ENCODE measurements at regions not wholly inside any gene's neighbourhood (a gene's known extent, or its start where the extent isn't known, plus 50 kb on each side); places are given as distances from the start of the nearest gene placed in this dataset.
A peak's percentile ranks its signal among the peaks of the same experiment; 100 is the strongest.

- H3K27ac ChIP-seq, result peak overlapping the region; percentile 13
- H3K9me3 ChIP-seq, result no peaks in the 10 kb centered on the region
- intact Hi-C loops (cut with DNase I), result no loop called here
- TF ChIP-seq, protein P1, sequence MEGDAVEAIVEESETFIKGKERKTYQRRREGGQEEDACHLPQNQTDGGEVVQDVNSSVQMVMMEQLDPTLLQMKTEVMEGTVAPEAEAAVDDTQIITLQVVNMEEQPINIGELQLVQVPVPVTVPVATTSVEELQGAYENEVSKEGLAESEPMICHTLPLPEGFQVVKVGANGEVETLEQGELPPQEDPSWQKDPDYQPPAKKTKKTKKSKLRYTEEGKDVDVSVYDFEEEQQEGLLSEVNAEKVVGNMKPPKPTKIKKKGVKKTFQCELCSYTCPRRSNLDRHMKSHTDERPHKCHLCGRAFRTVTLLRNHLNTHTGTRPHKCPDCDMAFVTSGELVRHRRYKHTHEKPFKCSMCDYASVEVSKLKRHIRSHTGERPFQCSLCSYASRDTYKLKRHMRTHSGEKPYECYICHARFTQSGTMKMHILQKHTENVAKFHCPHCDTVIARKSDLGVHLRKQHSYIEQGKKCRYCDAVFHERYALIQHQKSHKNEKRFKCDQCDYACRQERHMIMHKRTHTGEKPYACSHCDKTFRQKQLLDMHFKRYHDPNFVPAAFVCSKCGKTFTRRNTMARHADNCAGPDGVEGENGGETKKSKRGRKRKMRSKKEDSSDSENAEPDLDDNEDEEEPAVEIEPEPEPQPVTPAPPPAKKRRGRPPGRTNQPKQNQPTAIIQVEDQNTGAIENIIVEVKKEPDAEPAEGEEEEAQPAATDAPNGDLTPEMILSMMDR (IDR thresholded peaks at IDR 0.05), result no peak
- no peak for TF ChIP-seq POLR2A (IDR thresholded peaks at IDR 0.05)
- TF ChIP-seq POLR2AphosphoS5 (IDR thresholded peaks at IDR 0.05; ENCODE audit: insufficient read depth in 1 of 2, low read depth in 1 of 2), result no peak
- H3K36me3 ChIP-seq, result no peaks in the 10 kb centered on the region
- H3K27me3 ChIP-seq, result no peaks in the 10 kb centered on the region
- H3K4me1 ChIP-seq, result peaks cover 34% of the 10 kb centered on the region
- DNase-seq (ENCODE audit: extremely low spot score in 2 of 2), result no peak
- H3K4me3 ChIP-seq, result peak overlapping the region in 1 of 2 donors; percentile 14
Measured at GRCh38 chr4:186936496-186937375, 213.1 kb upstream of the FAT1 start.

- peaks cover 28% of the 10 kb centered on the region for H3K4me1 ChIP-seq
- H3K4me3 ChIP-seq, result no peak overlapping the region
- intact Hi-C loops (cut with DNase I), result no loop called here
- no peak for DNase-seq (ENCODE audit: extremely low spot score in 2 of 2)
- no peaks in the 10 kb centered on the region for H3K9me3 ChIP-seq
- TF ChIP-seq POLR2A (IDR thresholded peaks at IDR 0.05), result no peak
- no peak for TF ChIP-seq POLR2AphosphoS5 (IDR thresholded peaks at IDR 0.05; ENCODE audit: insufficient read depth in 1 of 2, low read depth in 1 of 2)
- no peaks in the 10 kb centered on the region for H3K27me3 ChIP-seq
- H3K36me3 ChIP-seq, result no peaks in the 10 kb centered on the region
- H3K27ac ChIP-seq, result no peak overlapping the region
Measured at GRCh38 chr4:186939226-186939625, 215.6 kb upstream of the FAT1 start.

DNA sequence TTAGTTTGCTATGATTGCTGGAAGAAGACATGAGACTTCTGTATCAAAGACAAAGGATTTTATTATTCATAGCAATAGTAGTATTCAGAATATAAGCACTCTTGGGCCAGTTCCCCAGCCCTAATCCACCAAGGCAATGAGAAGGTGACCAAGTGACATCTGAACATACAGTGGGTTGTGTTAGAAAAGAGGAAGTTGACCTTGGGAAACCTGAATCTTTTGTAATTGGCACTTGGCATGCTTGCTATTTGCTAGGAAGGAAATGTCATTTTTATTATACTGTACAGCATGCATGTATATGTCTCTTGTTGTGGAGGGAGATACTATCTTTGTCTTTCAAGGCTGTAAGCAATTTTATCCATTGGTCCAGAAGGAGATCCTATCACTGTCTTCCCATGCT is 216.1 kb upstream of the FAT1 start:
- intact Hi-C loops (cut with DNase I), result no loop called here
- DNase-seq (ENCODE audit: extremely low spot score in 2 of 2), result no peak
- H3K9me3 ChIP-seq, result no peaks in the 10 kb centered on the region
- H3K4me3 ChIP-seq, result no peak overlapping the region
- H3K36me3 ChIP-seq, result no peaks in the 10 kb centered on the region
- peaks cover 28% of the 10 kb centered on the region for H3K4me1 ChIP-seq
- no peak for TF ChIP-seq POLR2AphosphoS5 (IDR thresholded peaks at IDR 0.05; ENCODE audit: insufficient read depth in 1 of 2, low read depth in 1 of 2)
- no peak for TF ChIP-seq POLR2A (IDR thresholded peaks at IDR 0.05)
- TF ChIP-seq, protein P1 (IDR thresholded peaks at IDR 0.05), result no peak
- no peaks in the 10 kb centered on the region for H3K27me3 ChIP-seq
- no peak overlapping the region for H3K27ac ChIP-seq

DNA sequence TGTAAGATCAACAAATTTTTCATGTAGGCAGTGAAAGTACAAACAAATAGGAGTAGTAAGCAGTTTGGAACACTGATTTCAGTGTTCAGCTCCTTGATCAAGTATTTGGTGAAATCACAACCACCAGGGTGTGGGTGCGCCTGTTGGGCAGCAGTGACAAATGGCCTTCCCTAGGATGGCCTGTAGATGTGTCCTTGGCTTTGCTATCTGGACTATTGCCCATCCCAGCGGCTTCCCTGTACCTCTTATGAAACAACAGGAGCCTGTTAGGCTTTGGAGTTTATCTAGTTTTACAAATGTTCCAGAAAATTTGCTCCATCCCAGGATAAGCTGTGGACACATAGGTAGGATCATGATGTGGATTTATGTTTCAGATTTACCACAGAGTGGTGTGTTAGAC is 216.8 kb upstream of the FAT1 start:
- DNase-seq (ENCODE audit: extremely low spot score in 2 of 2), result no peak
- H3K27ac ChIP-seq, result no peak overlapping the region

GRCh38 chr4:186942758-186943377 is 219.2 kb upstream of the FAT1 start:
- DNase-seq (ENCODE audit: extremely low spot score in 2 of 2), result no peak

More for the DNA sequence above, 216.8 kb upstream of the FAT1 start:
- TF ChIP-seq POLR2AphosphoS5 (IDR thresholded peaks at IDR 0.05; ENCODE audit: insufficient read depth in 1 of 2, low read depth in 1 of 2), result no peak
- no peak for TF ChIP-seq POLR2A (IDR thresholded peaks at IDR 0.05)
- TF ChIP-seq, protein P1 (IDR thresholded peaks at IDR 0.05), result no peak
- Histone ChIP-seq H3K4me3 (no peak overlapping the region), H3K36me3 (no peaks in the 10 kb centered on the region), H3K9me3 (no peaks in the 10 kb centered on the region), H3K27me3 (no peaks in the 10 kb centered on the region), H3K4me1 (peaks cover 28% of the 10 kb centered on the region)
- intact Hi-C loops (cut with DNase I), result no loop called here

More at GRCh38 chr4:186942758-186943377, 219.2 kb upstream of the FAT1 start:
- H3K4me3 ChIP-seq, result no peak overlapping the region
- intact Hi-C loops (cut with DNase I), result no loop called here
- no peaks in the 10 kb centered on the region for H3K36me3 ChIP-seq
- H3K9me3 ChIP-seq, result no peaks in the 10 kb centered on the region
- H3K27ac ChIP-seq, result no peak overlapping the region
- H3K4me1 ChIP-seq, result peaks cover 10% of the 10 kb centered on the region
- no peak for TF ChIP-seq POLR2AphosphoS5 (IDR thresholded peaks at IDR 0.05; ENCODE audit: insufficient read depth in 1 of 2, low read depth in 1 of 2)
- TF ChIP-seq, protein P1 (IDR thresholded peaks at IDR 0.05), result no peak
- no peak for TF ChIP-seq POLR2A (IDR thresholded peaks at IDR 0.05)
- no peaks in the 10 kb centered on the region for H3K27me3 ChIP-seq
